GM23338 (cell line): ENCODE measurements at regions not wholly inside any gene's neighbourhood (a gene's known extent, or its start where the extent isn't known, plus 50 kb on each side); places are given as distances from the start of the nearest gene placed in this dataset.

ENCODE experiments used
- CREB1 ChIP-seq: fragments of 250-450 bp; sonication (Bioruptor Pico); IDR thresholded peaks from 2 replicates; pipeline ENCODE4 v1.5.0; 2020; ENCODE audit warnings: low read depth, mild to moderate bottlenecking, moderate library complexity
- CTCF ChIP-seq, 2 experiments: fragments of 200-600 bp in 1 of 2; sonication (generic) in 1 of 2; conservative IDR thresholded peaks; 2 replicates each; pipeline versions ENCODE4 v1.5.1 to v1.6.1; 2016 to 2017; ENCODE audit warnings: antibody characterized with exemption in 2 of 2, low read depth in 2 of 2, mild to moderate bottlenecking in 2 of 2, moderate library complexity in 1 of 2
- ETS1 ChIP-seq: IDR thresholded peaks from 2 replicates; pipeline ENCODE4 v1.6.1; 2016; ENCODE audit warnings: antibody characterized with exemption
- EZH2 ChIP-seq: fragments of 200-600 bp; sonication (generic); IDR thresholded peaks from one replicate; pipeline ENCODE4 v1.8.0; 2017; ENCODE audit warnings: antibody characterized with exemption, mild to moderate bottlenecking, low read depth; ENCODE audit not compliant: unreplicated experiment
- EZH2phosphoT487 ChIP-seq: fragments of 200-600 bp; sonication (generic); IDR thresholded peaks from one replicate; pipeline ENCODE4 v1.8.1; 2018; ENCODE audit warnings: antibody characterized with exemption; ENCODE audit not compliant: unreplicated experiment
- JUNB ChIP-seq: IDR thresholded peaks from one replicate; pipeline ENCODE4 v1.6.1; 2016; ENCODE audit warnings: antibody characterized with exemption; ENCODE audit not compliant: unreplicated experiment
- NANOG ChIP-seq: IDR thresholded peaks from 2 replicates; pipeline ENCODE4 v1.6.1; 2016; ENCODE audit warnings: antibody characterized with exemption, borderline replicate concordance
- POLR2AphosphoS5 ChIP-seq: IDR thresholded peaks from 2 replicates; pipeline ENCODE4 v1.6.1; 2016; ENCODE audit warnings: antibody characterized with exemption, low read depth
- REST ChIP-seq: IDR thresholded peaks from one replicate; pipeline ENCODE4 v1.6.1; 2018; ENCODE audit warnings: antibody characterized with exemption; ENCODE audit not compliant: unreplicated experiment
- STAT1 ChIP-seq: IDR thresholded peaks from one replicate; pipeline ENCODE4 v1.6.1; 2016; ENCODE audit warnings: antibody characterized with exemption; ENCODE audit not compliant: unreplicated experiment
- ZNF114 ChIP-seq: fragments of 250-450 bp; sonication (Bioruptor Pico); IDR thresholded peaks from 2 replicates; pipeline ENCODE4 v1.5.0; 2020; ENCODE audit warnings: mild to moderate bottlenecking, moderate library complexity
- ZNF331 ChIP-seq: fragments of 250-450 bp; sonication (Bioruptor Pico); IDR thresholded peaks from 2 replicates; pipeline ENCODE4 v1.5.0; 2020; ENCODE audit warnings: low read depth, mild to moderate bottlenecking, moderate library complexity

GRCh38 chr3:182121401-182121800 lies 409.7 kb downstream of the SOX2 start:
- TF ChIP-seq CTCF (conservative IDR thresholded peaks at IDR 0.05; ENCODE audit: low read depth in 2 of 2): no peak
- TF ChIP-seq EZH2: no peak
- TF ChIP-seq NANOG: no peak
- no peak for TF ChIP-seq CREB1
- TF ChIP-seq ZNF331 (CRISPR knock-in tag): no peak
- no peak for TF ChIP-seq REST
- no peak for TF ChIP-seq JUNB
- TF ChIP-seq EZH2phosphoT487: no peak
- TF ChIP-seq POLR2AphosphoS5: no peak
- TF ChIP-seq ZNF114 (CRISPR knock-in tag): no peak
- no peak for TF ChIP-seq ETS1
- TF ChIP-seq STAT1: no peak
